ENCODE measurements at regions not wholly inside any gene's neighbourhood (a gene's known extent, or its start where the extent isn't known, plus 50 kb on each side); places are given as distances from the start of the nearest gene placed in this dataset.

- TF ChIP-seq CTCF (IDR thresholded peaks at IDR 0.05) (no peak), POLR2A (IDR thresholded peaks at IDR 0.05) (no peak)
Observed at GRCh38 chr11:123260511-123261211, 65.6 kb upstream of the CLMP start.
